ENCODE measurements at regions not wholly inside any gene's neighbourhood (a gene's known extent, or its start where the extent isn't known, plus 50 kb on each side); places are given as distances from the start of the nearest gene placed in this dataset.

GRCh38 chr11:33946930-33947329 is 55.1 kb upstream of the LMO2 start:
- no CpG with 5 or more reads among the region's 4 CpGs for WGBS (ENCODE audit: insufficient coverage)
- no peaks in the 10 kb centered on the region for H3K27me3 ChIP-seq (ENCODE audit: control insufficient read depth in 2 of 2, insufficient read depth in 2 of 2, low read length in 2 of 2)
- no peak overlapping the region for H3K9ac ChIP-seq (ENCODE audit: insufficient read depth, low read length, poor library complexity, severe bottlenecking)
- TF ChIP-seq CTCF (IDR thresholded peaks at IDR 0.05) = no peak
- no peak overlapping the region for H3K27ac ChIP-seq (ENCODE audit: low read depth in 1 of 2, low read length in 2 of 2)
- DNase-seq = no peak
- Mint-ChIP-seq H3K27me3 (ENCODE audit: low read depth in 3 of 3) (peaks cover 0 to 3% (median 2%) of the 10 kb centered on the region in 3 donors), H3K36me3 (no peaks in the 10 kb centered on the region), H3K4me3 (no peak overlapping the region), H3K4me1 (peaks cover 14% of the 10 kb centered on the region), H3K9me3 (peaks cover 0 to 1% (median 0%) of the 10 kb centered on the region in 7 donors), H3K27ac (peak overlapping the region in 1 of 7 donors; percentile 25)
- intact Hi-C loops (cut with micrococcal nuclease) = no loop called here
- no peaks in the 10 kb centered on the region for H3K36me3 ChIP-seq (replicated peaks in 1 of 2; ENCODE audit: control insufficient read depth in 1 of 2, insufficient read depth in 2 of 2, low read length in 2 of 2)
- no peaks in the 10 kb centered on the region for H3K79me2 ChIP-seq (ENCODE audit: insufficient read depth, low read length)
- peaks cover 12 to 17% of the 10 kb centered on the region in 2 donors for H3K4me1 ChIP-seq (ENCODE audit: control insufficient read depth in 1 of 2, insufficient read depth in 2 of 2, low read length in 2 of 2)
- no peaks in the 10 kb centered on the region for H3K9me3 ChIP-seq (replicated peaks in 1 of 2; ENCODE audit: control insufficient read depth in 1 of 2, insufficient read depth in 1 of 2, low read length in 2 of 2)
- no peaks in the 10 kb centered on the region for H4K20me1 ChIP-seq (ENCODE audit: insufficient read depth, low read length)
- no peak overlapping the region for H2AFZ ChIP-seq (ENCODE audit: insufficient read depth, low read depth, low read length, poor library complexity, severe bottlenecking)
- H3K4me3 ChIP-seq (replicated peaks in 1 of 3; ENCODE audit: low read depth in 2 of 3, low read length in 3 of 3) = no peak overlapping the region
- no peak overlapping the region for H3K4me2 ChIP-seq (replicated peaks; ENCODE audit: extremely low read depth, low read length, poor library complexity, severe bottlenecking)

GRCh38 chr11:33945481-33946268 is 53.8 kb upstream of the LMO2 start:
- WGBS (ENCODE audit: insufficient coverage) = no CpG with 5 or more reads among the region's 4 CpGs
- Histone ChIP-seq H3K4me1 (ENCODE audit: control insufficient read depth in 1 of 2, insufficient read depth in 2 of 2, low read length in 2 of 2) (peaks cover 23 to 28% of the 10 kb centered on the region in 2 donors), H3K9me3 (replicated peaks in 1 of 2; ENCODE audit: control insufficient read depth in 1 of 2, insufficient read depth in 1 of 2, low read length in 2 of 2) (no peaks in the 10 kb centered on the region), H4K20me1 (ENCODE audit: insufficient read depth, low read length) (no peaks in the 10 kb centered on the region), H2AFZ (ENCODE audit: insufficient read depth, low read depth, low read length, poor library complexity, severe bottlenecking) (no peak overlapping the region), H3K27me3 (ENCODE audit: control insufficient read depth in 2 of 2, insufficient read depth in 2 of 2, low read length in 2 of 2) (no peaks in the 10 kb centered on the region), H3K4me3 (replicated peaks in 1 of 3; ENCODE audit: low read depth in 2 of 3, low read length in 3 of 3) (no peak overlapping the region), H3K27ac (ENCODE audit: low read depth in 1 of 2, low read length in 2 of 2) (no peak overlapping the region), H3K36me3 (replicated peaks in 1 of 2; ENCODE audit: control insufficient read depth in 1 of 2, insufficient read depth in 2 of 2, low read length in 2 of 2) (no peaks in the 10 kb centered on the region), H3K4me2 (replicated peaks; ENCODE audit: extremely low read depth, low read length, poor library complexity, severe bottlenecking) (no peak overlapping the region), H3K79me2 (ENCODE audit: insufficient read depth, low read length) (no peaks in the 10 kb centered on the region), H3K9ac (ENCODE audit: insufficient read depth, low read length, poor library complexity, severe bottlenecking) (no peak overlapping the region)
- H3K27me3 Mint-ChIP-seq (ENCODE audit: low read depth in 3 of 3) = peaks cover 0 to 3% (median 2%) of the 10 kb centered on the region in 3 donors
- peaks cover 0 to 1% (median 0%) of the 10 kb centered on the region in 7 donors for H3K9me3 Mint-ChIP-seq
- intact Hi-C loops (cut with micrococcal nuclease) = no loop called here
- H3K36me3 Mint-ChIP-seq = no peaks in the 10 kb centered on the region
- TF ChIP-seq CTCF (IDR thresholded peaks at IDR 0.05) = no peak
- H3K4me3 Mint-ChIP-seq = no peak overlapping the region
- no peak overlapping the region for H3K27ac Mint-ChIP-seq
- DNase-seq = no peak
- H3K4me1 Mint-ChIP-seq = peaks cover 27% of the 10 kb centered on the region
